MCF 10A (cell line): ENCODE measurements at regions not wholly inside any gene's neighbourhood (a gene's known extent, or its start where the extent isn't known, plus 50 kb on each side); places are given as distances from the start of the nearest gene placed in this dataset.
A peak's percentile ranks its signal among the peaks of the same experiment; 100 is the strongest.

ENCODE experiments used
- BruUV-seq: library from RNA; stranded (reverse); fragments of 400-500 nt; replicated peaks from 2 replicates; lab custom pipeline; 2021; lab: Mats Ljungman, UMichigan
- CTCF ChIA-PET: fragments of 300-600 bp; sonication (Branson Sonifier 250); formaldehyde crosslinking; extraction: SDS; loops from one replicate; lab custom pipeline; 2021; ENCODE audit warnings: antibody characterized with exemption, inconsistent platforms; lab: Yijun Ruan, JAX
- POLR2A ChIA-PET: fragments of 300-600, 350-650 bp; sonication (Branson Sonifier 250); formaldehyde crosslinking; extraction: SDS; loops from one replicate; lab custom pipeline; 2020; ENCODE audit warnings: antibody characterized with exemption, inconsistent platforms; lab: Yijun Ruan, JAX
- DNase-seq: peaks from one replicate; pipeline ENCODE4 v3.0.0-alpha.2; 2018; ENCODE audit not compliant: unreplicated experiment
- H3K27ac Mint-ChIP-seq: one replicate; pipeline ENCODE4 v1.8.0; 2022; ENCODE audit warnings: mild to moderate bottlenecking, low read depth, mixed read lengths; ENCODE audit not compliant: unreplicated experiment
- H3K27me3 Mint-ChIP-seq: one replicate; pipeline ENCODE4 v1.8.0; 2022; ENCODE audit warnings: mixed read lengths; ENCODE audit not compliant: insufficient read depth, unreplicated experiment
- H3K36me3 Mint-ChIP-seq: one replicate; pipeline ENCODE4 v1.8.0; 2022; ENCODE audit warnings: mild to moderate bottlenecking, moderate library complexity, mixed read lengths; ENCODE audit not compliant: insufficient read depth, unreplicated experiment
- H3K4me1 Mint-ChIP-seq: one replicate; pipeline ENCODE4 v1.8.0; 2022; ENCODE audit warnings: mixed read lengths; ENCODE audit not compliant: insufficient read depth, unreplicated experiment
- H3K4me3 Mint-ChIP-seq: one replicate; pipeline ENCODE4 v1.8.0; 2022; ENCODE audit warnings: mild to moderate bottlenecking, moderate library complexity, mixed read lengths; ENCODE audit not compliant: unreplicated experiment
- H3K9me3 Mint-ChIP-seq: one replicate; pipeline ENCODE4 v1.8.0; 2022; ENCODE audit warnings: mixed read lengths; ENCODE audit not compliant: unreplicated experiment
- intact Hi-C: fragments of 100-400 bp; cut with micrococcal nuclease; formaldehyde crosslinking; loops from 2 replicates; pipeline ENCODE4 v1.14.1; 2022
- TF ChIP-seq, protein P1 (sequence below): fragments of 200-600 bp; IDR thresholded peaks from one replicate; pipeline ENCODE4 v1.8.0; 2022; ENCODE audit warnings: antibody characterized with exemption, mild to moderate bottlenecking; ENCODE audit not compliant: unreplicated experiment

DNA sequence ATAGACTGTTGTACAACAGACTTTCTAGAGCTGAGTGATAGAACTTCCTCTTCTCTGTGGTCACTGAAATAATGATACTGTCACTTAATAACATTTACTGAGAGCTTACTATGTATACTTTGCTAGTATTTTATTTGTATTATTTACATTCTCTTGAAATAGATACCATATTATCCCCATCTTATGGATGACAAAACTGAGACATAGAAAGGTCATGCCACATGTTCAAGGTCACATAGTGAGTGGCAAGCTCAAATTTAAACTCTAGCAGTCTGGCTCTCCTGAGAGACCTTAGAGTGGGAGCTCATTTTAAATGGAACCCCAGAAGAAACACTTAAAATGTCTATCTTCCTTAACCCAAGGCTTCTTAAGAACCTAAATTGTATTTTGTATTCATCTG, 266.6 kb upstream of the CAMK1G start:
- Mint-ChIP-seq H3K9me3 (no peaks in the 10 kb centered on the region), H3K4me3 (no peak overlapping the region), H3K4me1 (peaks cover 14% of the 10 kb centered on the region), H3K36me3 (no peaks in the 10 kb centered on the region), H3K27me3 (no peaks in the 10 kb centered on the region), H3K27ac (no peak overlapping the region)
- intact Hi-C loops = no loop called here
- TF ChIP-seq, protein P1, sequence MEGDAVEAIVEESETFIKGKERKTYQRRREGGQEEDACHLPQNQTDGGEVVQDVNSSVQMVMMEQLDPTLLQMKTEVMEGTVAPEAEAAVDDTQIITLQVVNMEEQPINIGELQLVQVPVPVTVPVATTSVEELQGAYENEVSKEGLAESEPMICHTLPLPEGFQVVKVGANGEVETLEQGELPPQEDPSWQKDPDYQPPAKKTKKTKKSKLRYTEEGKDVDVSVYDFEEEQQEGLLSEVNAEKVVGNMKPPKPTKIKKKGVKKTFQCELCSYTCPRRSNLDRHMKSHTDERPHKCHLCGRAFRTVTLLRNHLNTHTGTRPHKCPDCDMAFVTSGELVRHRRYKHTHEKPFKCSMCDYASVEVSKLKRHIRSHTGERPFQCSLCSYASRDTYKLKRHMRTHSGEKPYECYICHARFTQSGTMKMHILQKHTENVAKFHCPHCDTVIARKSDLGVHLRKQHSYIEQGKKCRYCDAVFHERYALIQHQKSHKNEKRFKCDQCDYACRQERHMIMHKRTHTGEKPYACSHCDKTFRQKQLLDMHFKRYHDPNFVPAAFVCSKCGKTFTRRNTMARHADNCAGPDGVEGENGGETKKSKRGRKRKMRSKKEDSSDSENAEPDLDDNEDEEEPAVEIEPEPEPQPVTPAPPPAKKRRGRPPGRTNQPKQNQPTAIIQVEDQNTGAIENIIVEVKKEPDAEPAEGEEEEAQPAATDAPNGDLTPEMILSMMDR = no peak
- no TSS peak for BruUV-seq
- POLR2A ChIA-PET = interaction anchor here (0.8 to 1.2 kb wide), 4 partner anchors 7 to 38 kb away, joined by 3 to 4 read pairs (median 3); no protein-coding TSS in a partner anchor
- DNase-seq = no peak
- CTCF ChIA-PET = interaction anchor here (0.5 to 3.0 kb wide), 6 partner anchors 18 to 149 kb away, joined by 3 to 13 read pairs (median 8); no protein-coding TSS in a partner anchor

GRCh38 chr1:209318181-209319056, 265.1 kb upstream of the CAMK1G start:
- H3K9me3 Mint-ChIP-seq = no peaks in the 10 kb centered on the region
- no peak overlapping the region for H3K27ac Mint-ChIP-seq
- POLR2A ChIA-PET = interaction anchor here (0.6 to 1.6 kb wide), 9 partner anchors 10 to 1406 kb away, joined by 3 to 6 read pairs (median 4); no protein-coding TSS in a partner anchor
- peaks cover 16% of the 10 kb centered on the region for H3K4me1 Mint-ChIP-seq
- DNase-seq = peak; percentile 66
- BruUV-seq = no TSS peak
- no peak overlapping the region for H3K4me3 Mint-ChIP-seq
- H3K36me3 Mint-ChIP-seq = no peaks in the 10 kb centered on the region
- TF ChIP-seq, protein P1 = no peak
- no peaks in the 10 kb centered on the region for H3K27me3 Mint-ChIP-seq
- CTCF ChIA-PET = interaction anchor here (0.6 to 4.4 kb wide), 14 partner anchors 10 to 1467 kb away, joined by 3 to 25 read pairs (median 4); no protein-coding TSS in a partner anchor
- intact Hi-C loops = no loop called here

GRCh38 chr1:209319057-209319432, 264.5 kb upstream of the CAMK1G start:
- Mint-ChIP-seq H3K4me1 (peaks cover 23% of the 10 kb centered on the region), H3K27ac (no peak overlapping the region), H3K4me3 (no peak overlapping the region), H3K36me3 (no peaks in the 10 kb centered on the region), H3K9me3 (no peaks in the 10 kb centered on the region), H3K27me3 (no peaks in the 10 kb centered on the region)
- CTCF ChIA-PET = interaction anchor here (0.6 to 4.4 kb wide), 16 partner anchors 9 to 1467 kb away, joined by 3 to 25 read pairs (median 4); no protein-coding TSS in a partner anchor
- no TSS peak for BruUV-seq
- intact Hi-C loops = no loop called here
- peak; percentile 26 for DNase-seq
- POLR2A ChIA-PET = interaction anchor here (0.6 to 2.0 kb wide), 9 partner anchors 9 to 1407 kb away, joined by 3 to 9 read pairs (median 4); no protein-coding TSS in a partner anchor
- TF ChIP-seq, protein P1 = no peak

GRCh38 chr1:209319549-209319948, 264.0 kb upstream of the CAMK1G start:
- no TSS peak for BruUV-seq
- no peak overlapping the region for H3K27ac Mint-ChIP-seq
- no peaks in the 10 kb centered on the region for H3K36me3 Mint-ChIP-seq
- H3K9me3 Mint-ChIP-seq = no peaks in the 10 kb centered on the region
- TF ChIP-seq, protein P1 = no peak
- no peak overlapping the region for H3K4me3 Mint-ChIP-seq
- ChIA-PET POLR2A (interaction anchor here (0.6 to 2.0 kb wide), 7 partner anchors 9 to 968 kb away, joined by 3 to 9 read pairs (median 3); no protein-coding TSS in a partner anchor), CTCF (interaction anchor here (0.6 to 4.4 kb wide), 15 partner anchors 9 to 1468 kb away, joined by 3 to 25 read pairs (median 4); no protein-coding TSS in a partner anchor)
- H3K4me1 Mint-ChIP-seq = peaks cover 25% of the 10 kb centered on the region
- intact Hi-C loops = no loop called here
- peak; percentile 38 for DNase-seq
- no peaks in the 10 kb centered on the region for H3K27me3 Mint-ChIP-seq
